Stomach (tissue), 4 donors: ENCODE measurements at regions not wholly inside any gene's neighbourhood (a gene's known extent, or its start where the extent isn't known, plus 50 kb on each side); places are given as distances from the start of the nearest gene placed in this dataset.

Source experiments
- POLR2A ChIP-seq, 4 donors: fragments of 450-650 bp; IDR thresholded peaks; one replicate each; pipeline ENCODE4 v1.6.1; 2016; ENCODE audit warnings: antibody characterized with exemption in 4 of 4, control low read depth in 2 of 4, mild to moderate bottlenecking in 1 of 4, moderate library complexity in 1 of 4
- TF ChIP-seq, protein P1 (sequence below), 7 experiments: fragments of 450-650 bp in 4 of 7; fragments of 200-600 bp in 3 of 7; sonication (generic) in 3 of 7; IDR thresholded peaks; one replicate each; pipeline ENCODE4 v1.5.1; 2016 to 2019; ENCODE audit warnings: antibody characterized with exemption in 7 of 7, control low read depth in 2 of 7, mild to moderate bottlenecking in 1 of 7

DNA sequence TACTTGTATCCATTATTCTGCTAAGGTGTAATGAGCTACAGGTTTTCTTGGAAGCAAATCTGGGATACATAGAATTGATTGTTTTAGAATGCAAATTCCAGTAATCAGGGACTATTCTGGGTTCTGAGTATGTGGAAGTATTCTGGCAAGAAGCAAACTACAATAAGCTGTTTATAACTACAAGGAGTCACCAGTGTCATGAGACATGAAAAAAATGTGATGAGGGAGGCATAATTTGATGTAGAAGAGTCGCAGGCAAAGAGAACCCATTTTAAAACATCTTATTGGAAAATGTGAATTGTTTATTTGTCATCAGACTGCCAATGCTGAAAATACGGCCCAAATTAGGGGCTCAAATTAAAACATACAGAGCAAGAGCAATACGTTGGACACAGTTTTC, 321.8 kb upstream of the E2F7 start:
- no peak for TF ChIP-seq POLR2A (IDR thresholded peaks at IDR 0.05)
- TF ChIP-seq, protein P1, sequence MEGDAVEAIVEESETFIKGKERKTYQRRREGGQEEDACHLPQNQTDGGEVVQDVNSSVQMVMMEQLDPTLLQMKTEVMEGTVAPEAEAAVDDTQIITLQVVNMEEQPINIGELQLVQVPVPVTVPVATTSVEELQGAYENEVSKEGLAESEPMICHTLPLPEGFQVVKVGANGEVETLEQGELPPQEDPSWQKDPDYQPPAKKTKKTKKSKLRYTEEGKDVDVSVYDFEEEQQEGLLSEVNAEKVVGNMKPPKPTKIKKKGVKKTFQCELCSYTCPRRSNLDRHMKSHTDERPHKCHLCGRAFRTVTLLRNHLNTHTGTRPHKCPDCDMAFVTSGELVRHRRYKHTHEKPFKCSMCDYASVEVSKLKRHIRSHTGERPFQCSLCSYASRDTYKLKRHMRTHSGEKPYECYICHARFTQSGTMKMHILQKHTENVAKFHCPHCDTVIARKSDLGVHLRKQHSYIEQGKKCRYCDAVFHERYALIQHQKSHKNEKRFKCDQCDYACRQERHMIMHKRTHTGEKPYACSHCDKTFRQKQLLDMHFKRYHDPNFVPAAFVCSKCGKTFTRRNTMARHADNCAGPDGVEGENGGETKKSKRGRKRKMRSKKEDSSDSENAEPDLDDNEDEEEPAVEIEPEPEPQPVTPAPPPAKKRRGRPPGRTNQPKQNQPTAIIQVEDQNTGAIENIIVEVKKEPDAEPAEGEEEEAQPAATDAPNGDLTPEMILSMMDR (IDR thresholded peaks at IDR 0.05) = no peak
